Right atrium auricular region (tissue), 2 donors: ENCODE measurements at regions not wholly inside any gene's neighbourhood (a gene's known extent, or its start where the extent isn't known, plus 50 kb on each side); places are given as distances from the start of the nearest gene placed in this dataset.

ENCODE experiments used
- DNase-seq: peaks from one replicate; pipeline ENCODE4 v3.0.0-alpha.2; 2019; ENCODE audit warnings: low spot score
- H3K27ac ChIP-seq, 2 donors: fragments of 200-600 bp; sonication (generic); 1 replicate in 1 of 2; 2 replicates in 1 of 2; pipeline ENCODE4 v1.5.1; 2016 to 2019
- H3K27me3 ChIP-seq, 2 donors: fragments of 200-600 bp; sonication (generic); one replicate each; pipeline versions ENCODE4 v1.5.1 to v1.6.0; 2017 to 2019
- H3K36me3 ChIP-seq: fragments of 200-600 bp; sonication (generic); one replicate; pipeline ENCODE4 v1.5.1; 2016
- H3K4me1 ChIP-seq, 2 donors: fragments of 200-600 bp; sonication (generic); one replicate each; pipeline versions ENCODE4 v1.5.1 to v1.6.0; 2017 to 2019
- H3K4me3 ChIP-seq, 2 donors: fragments of 200-600 bp; sonication (generic); 1 replicate in 1 of 2; 2 replicates in 1 of 2; pipeline ENCODE4 v1.5.1; 2017 to 2019; ENCODE audit warnings: mild to moderate bottlenecking in 1 of 2, moderate library complexity in 1 of 2
- H3K9me3 ChIP-seq, 2 donors: fragments of 200-600 bp; sonication (generic); one replicate each; pipeline ENCODE4 v1.5.1; 2019
- CTCF ChIP-seq, 2 donors: fragments of 200-600 bp; sonication (generic); IDR thresholded peaks; one replicate each; pipeline ENCODE4 v1.5.1; 2019; ENCODE audit warnings: antibody characterized with exemption in 2 of 2

- Histone ChIP-seq H3K4me3 (no peak overlapping the region), H3K27ac (no peak overlapping the region), H3K36me3 (no peaks in the 10 kb centered on the region), H3K9me3 (no peaks in the 10 kb centered on the region), H3K27me3 (no peaks in the 10 kb centered on the region), H3K4me1 (no peaks in the 10 kb centered on the region)
- DNase-seq: no peak
- TF ChIP-seq CTCF (IDR thresholded peaks at IDR 0.05): no peak
Measured at GRCh38 chr2:75922191-75922590, 211.5 kb upstream of the GCFC2 start.

GRCh38 chr2:75920859-75921551 is 210.3 kb upstream of the GCFC2 start:
- Histone ChIP-seq H3K36me3 (no peaks in the 10 kb centered on the region), H3K4me1 (no peaks in the 10 kb centered on the region), H3K27me3 (no peaks in the 10 kb centered on the region), H3K9me3 (no peaks in the 10 kb centered on the region), H3K4me3 (no peak overlapping the region), H3K27ac (no peak overlapping the region)
- DNase-seq: no peak
- TF ChIP-seq CTCF (IDR thresholded peaks at IDR 0.05): no peak

GRCh38 chr2:75915851-75916634 is 205.3 kb upstream of the GCFC2 start:
- Histone ChIP-seq H3K4me1 (no peaks in the 10 kb centered on the region), H3K9me3 (no peaks in the 10 kb centered on the region), H3K36me3 (no peaks in the 10 kb centered on the region), H3K27ac (no peak overlapping the region), H3K27me3 (no peaks in the 10 kb centered on the region), H3K4me3 (no peak overlapping the region)
- TF ChIP-seq CTCF (IDR thresholded peaks at IDR 0.05): no peak
- no peak for DNase-seq

- Histone ChIP-seq H3K4me1 (no peaks in the 10 kb centered on the region), H3K9me3 (no peaks in the 10 kb centered on the region)
- TF ChIP-seq CTCF (IDR thresholded peaks at IDR 0.05): peak in 1 of 2 donors; percentile 14
Measured at GRCh38 chr2:75896779-75897366, 186.2 kb upstream of the GCFC2 start.

GRCh38 chr2:75894170-75894569 is 183.5 kb upstream of the GCFC2 start:
- no peak for DNase-seq
- H3K9me3 ChIP-seq: no peaks in the 10 kb centered on the region
- no peak for TF ChIP-seq CTCF (IDR thresholded peaks at IDR 0.05)
- no peaks in the 10 kb centered on the region for H3K27me3 ChIP-seq
- H3K36me3 ChIP-seq: no peaks in the 10 kb centered on the region
- no peak overlapping the region for H3K4me3 ChIP-seq
- no peak overlapping the region for H3K27ac ChIP-seq
- H3K4me1 ChIP-seq: no peaks in the 10 kb centered on the region

More at GRCh38 chr2:75896779-75897366, 186.2 kb upstream of the GCFC2 start:
- no peak for DNase-seq
- Histone ChIP-seq H3K36me3 (no peaks in the 10 kb centered on the region), H3K4me3 (no peak overlapping the region), H3K27me3 (no peaks in the 10 kb centered on the region), H3K27ac (no peak overlapping the region)
